H9 (cell line): ENCODE measurements at regions not wholly inside any gene's neighbourhood (a gene's known extent, or its start where the extent isn't known, plus 50 kb on each side); places are given as distances from the start of the nearest gene placed in this dataset.

Experiments used
- DNase-seq: peaks from one replicate; pipeline ENCODE4 v3.0.0-alpha.2; 2017
- H2AFZ ChIP-seq: one replicate; pipeline ENCODE4 v1.6.1; 2013; ENCODE audit warnings: mild to moderate bottlenecking, low read length, control low read depth, moderate library complexity
- H2AK5ac ChIP-seq: 2 replicates; pipeline ENCODE4 v1.6.1; 2013; ENCODE audit warnings: low read length, control low read depth, mixed read lengths; ENCODE audit not compliant: insufficient read length
- H2BK120ac ChIP-seq: one replicate; pipeline ENCODE4 v1.6.1; 2013; ENCODE audit warnings: low read depth, mild to moderate bottlenecking, low read length, control low read depth, inconsistent platforms; ENCODE audit not compliant: poor library complexity, severe bottlenecking
- H2BK12ac ChIP-seq: 2 replicates; pipeline ENCODE4 v1.6.1; 2013; ENCODE audit warnings: low read length, control low read depth, mixed read lengths, low read depth; ENCODE audit not compliant: insufficient read length
- H2BK15ac ChIP-seq: 2 replicates; pipeline ENCODE4 v1.6.1; 2013; ENCODE audit warnings: low read depth, low read length, control low read depth
- H2BK20ac ChIP-seq: one replicate; pipeline ENCODE4 v1.6.1; 2013; ENCODE audit warnings: low read depth, mild to moderate bottlenecking, low read length, control low read depth, inconsistent platforms; ENCODE audit not compliant: poor library complexity, severe bottlenecking
- H2BK5ac ChIP-seq: 2 replicates; pipeline ENCODE4 v1.6.1; 2013; ENCODE audit warnings: low read length, control low read depth, mixed read lengths; ENCODE audit not compliant: insufficient read length
- H3K14ac ChIP-seq: 2 replicates; pipeline ENCODE4 v1.6.1; 2013; ENCODE audit warnings: low read length, control low read depth; ENCODE audit not compliant: insufficient read depth
- H3K18ac ChIP-seq: 2 replicates; pipeline ENCODE4 v1.6.1; 2013; ENCODE audit warnings: low read depth, mild to moderate bottlenecking, mixed read lengths, low read length, control low read depth; ENCODE audit not compliant: insufficient read length
- H3K23ac ChIP-seq: 2 replicates; pipeline ENCODE4 v1.6.1; 2013; ENCODE audit warnings: low read length, control low read depth, mixed read lengths, low read depth; ENCODE audit not compliant: insufficient read length
- H3K23me2 ChIP-seq: 2 replicates; pipeline ENCODE4 v1.6.1; 2013; ENCODE audit warnings: low read depth, mild to moderate bottlenecking, mixed read lengths, low read length, control low read depth; ENCODE audit not compliant: insufficient read length, poor library complexity, severe bottlenecking
- H3K27ac ChIP-seq: 2 replicates; pipeline ENCODE4 v1.5.1; 2013; ENCODE audit warnings: low read length, control low read depth, mixed read lengths, low read depth; ENCODE audit not compliant: insufficient read length
- H3K27me3 ChIP-seq: 2 replicates; pipeline ENCODE4 v1.6.1; 2013; ENCODE audit warnings: low read length, control low read depth, inconsistent platforms; ENCODE audit not compliant: insufficient read depth
- H3K4ac ChIP-seq: 2 replicates; pipeline ENCODE4 v1.6.1; 2013; ENCODE audit warnings: low read depth, mild to moderate bottlenecking, control low read depth, inconsistent platforms, low read length, moderate library complexity
- H3K4me1 ChIP-seq: 2 replicates; pipeline ENCODE4 v1.6.1; 2013; ENCODE audit warnings: low read length, control low read depth, inconsistent platforms; ENCODE audit not compliant: insufficient read depth
- H3K4me2 ChIP-seq: 2 replicates; pipeline ENCODE4 v1.6.1; 2013; ENCODE audit warnings: low read length, control low read depth, mixed read lengths; ENCODE audit not compliant: insufficient read length, insufficient read depth
- H3K56ac ChIP-seq: 2 replicates; pipeline ENCODE4 v1.6.1; 2013; ENCODE audit warnings: low read depth, mild to moderate bottlenecking, mixed read lengths, low read length, control low read depth; ENCODE audit not compliant: insufficient read length
- H3K79me1 ChIP-seq: 2 replicates; pipeline ENCODE4 v1.6.1; 2013; ENCODE audit warnings: low read depth, mild to moderate bottlenecking, moderate library complexity, low read length, control low read depth, inconsistent platforms; ENCODE audit not compliant: insufficient read depth, poor library complexity, severe bottlenecking
- H3K79me2 ChIP-seq: 2 replicates; pipeline ENCODE4 v1.6.1; 2013; ENCODE audit warnings: low read length, control low read depth, inconsistent platforms; ENCODE audit not compliant: insufficient read depth
- H3K9ac ChIP-seq: 2 replicates; pipeline ENCODE4 v1.6.1; 2013; ENCODE audit warnings: low read length, control low read depth, mixed read lengths; ENCODE audit not compliant: insufficient read length; ENCODE audit errors: extremely low read depth
- H3K9me3 ChIP-seq: one replicate; pipeline ENCODE4 v1.6.1; 2013; ENCODE audit warnings: low read depth, low read length, inconsistent platforms; ENCODE audit not compliant: control insufficient read depth
- H3T11ph ChIP-seq: one replicate; pipeline ENCODE4 v1.6.1; 2013; ENCODE audit warnings: mild to moderate bottlenecking, low read length, control low read depth, inconsistent platforms
- H4K20me1 ChIP-seq: one replicate; pipeline ENCODE4 v1.6.1; 2013; ENCODE audit not compliant: control insufficient read depth, insufficient read length, insufficient read depth
- H4K5ac ChIP-seq: 2 replicates; pipeline ENCODE4 v1.6.1; 2013; ENCODE audit warnings: low read depth, mild to moderate bottlenecking, mixed read lengths, low read length, control low read depth; ENCODE audit not compliant: insufficient read length
- H4K8ac ChIP-seq: replicated peaks from 2 replicates; pipeline ENCODE4 v1.6.1; 2013; ENCODE audit warnings: low read length, control low read depth, mixed read lengths, low read depth; ENCODE audit not compliant: insufficient read length
- H4K91ac ChIP-seq: 2 replicates; pipeline ENCODE4 v1.6.1; 2013; ENCODE audit warnings: low read depth, mild to moderate bottlenecking, moderate library complexity, mixed read lengths, low read length, control low read depth; ENCODE audit not compliant: insufficient read length
- H3K27ac Mint-ChIP-seq, 3 experiments: 2 replicates in 2 of 3; 3 replicates in 1 of 3; pipeline ENCODE4 v1.8.0; 2020 to 2021; ENCODE audit warnings: mixed read lengths in 3 of 3, mild to moderate bottlenecking in 1 of 3, moderate library complexity in 1 of 3
- H3K27me3 Mint-ChIP-seq: 2 replicates; pipeline ENCODE4 v1.8.0; 2021; ENCODE audit warnings: low read depth, mild to moderate bottlenecking, moderate library complexity, mixed read lengths
- H3K36me3 Mint-ChIP-seq, 3 experiments: 2 replicates in 2 of 3; 3 replicates in 1 of 3; pipeline ENCODE4 v1.8.0; 2020 to 2021; ENCODE audit warnings: low read depth in 3 of 3, mixed read lengths in 3 of 3; ENCODE audit not compliant: insufficient read depth in 1 of 3
- H3K4me1 Mint-ChIP-seq, 2 experiments: 2 replicates each; pipeline ENCODE4 v1.8.0; 2020; ENCODE audit warnings: mixed read lengths in 2 of 2
- H3K4me3 Mint-ChIP-seq, 2 experiments: 2 replicates in 1 of 2; 3 replicates in 1 of 2; pipeline ENCODE4 v1.8.0; 2020 to 2021; ENCODE audit warnings: mild to moderate bottlenecking in 2 of 2, mixed read lengths in 2 of 2, moderate library complexity in 1 of 2
- H3K9me3 Mint-ChIP-seq, 2 experiments: 2 replicates in 1 of 2; 3 replicates in 1 of 2; pipeline ENCODE4 v1.8.0; 2020; ENCODE audit warnings: mild to moderate bottlenecking in 2 of 2, mixed read lengths in 2 of 2, moderate library complexity in 1 of 2
- WGBS: extraction: QIAGEN DNeasy Blood & Tissue Kit; methylation state at CpG from one replicate; pipeline ENCODE4 v1.1.7; 2013; ENCODE audit warnings: missing lambda C conversion rate, low lambda C conversion rate, mixed read lengths; ENCODE audit not compliant: insufficient read length; ENCODE audit errors: extremely low coverage; 5-methylcytosine and 5-hydroxymethylcytosine counted together
- TF ChIP-seq, protein P1 (sequence below): fragments of 200-600 bp; sonication (generic); conservative IDR thresholded peaks from 3 replicates; pipeline ENCODE4 v1.8.0; 2021; ENCODE audit warnings: antibody characterized with exemption, mild to moderate bottlenecking

DNA sequence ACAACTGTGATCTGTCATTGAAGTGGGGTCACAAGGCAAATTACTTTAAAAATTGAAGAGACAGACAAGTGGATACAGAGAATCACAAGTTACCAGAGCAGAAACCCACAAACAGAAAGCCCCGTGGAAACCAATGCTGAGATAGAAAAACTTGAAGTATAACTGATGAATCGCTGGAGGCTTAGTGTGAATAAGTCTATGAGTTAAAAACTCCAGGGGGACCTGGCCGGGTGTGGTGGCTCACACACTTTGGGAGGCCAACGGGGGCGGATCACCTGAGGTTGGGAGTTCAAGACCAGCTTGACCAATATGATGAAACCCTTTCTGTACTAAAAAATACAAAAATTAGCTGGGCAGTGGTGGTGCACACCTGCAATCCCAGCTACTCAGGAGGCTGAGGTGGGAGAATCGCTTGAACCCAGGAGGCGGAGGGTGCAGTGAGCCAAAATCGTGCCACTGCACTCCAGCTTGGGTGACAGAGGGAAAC, 69.7 kb upstream of the ZNRF2 start:
- WGBS: no CpG with 5 or more reads among the region's 8 CpGs
- no peak overlapping the region for H2BK12ac ChIP-seq
- no peaks in the 10 kb centered on the region; a peak in 1 of 7 replicates for H3K36me3 Mint-ChIP-seq

More for the DNA sequence above, 69.7 kb upstream of the ZNRF2 start:
- Histone ChIP-seq H2BK120ac (no peak overlapping the region), H4K91ac (no peak overlapping the region), H3K27ac (no peak overlapping the region), H3K79me2 (no peaks in the 10 kb centered on the region), H3K56ac (no peak overlapping the region), H3K9ac (no peak overlapping the region), H2BK5ac (no peak overlapping the region), H2AK5ac (no peak overlapping the region), H3K4me2 (no peak overlapping the region), H3K27me3 (no peaks in the 10 kb centered on the region), H2BK15ac (no peak overlapping the region), H4K20me1 (no peaks in the 10 kb centered on the region), H3K4me1 (no peaks in the 10 kb centered on the region), H2AFZ (no peak overlapping the region), H4K8ac (no peak overlapping the region), H2BK20ac (no peak overlapping the region), H3K4ac (no peak overlapping the region), H3K79me1 (no peaks in the 10 kb centered on the region), H3K23ac (no peak overlapping the region), H3K9me3 (no peaks in the 10 kb centered on the region), H3K23me2 (no peaks in the 10 kb centered on the region), H3K14ac (no peak overlapping the region), H3T11ph (no peak overlapping the region), H4K5ac (no peak overlapping the region), H3K18ac (no peak overlapping the region)
- peaks cover 0 to 2% of the 10 kb centered on the region in 2 experiments; a peak in 1 of 4 replicates for H3K4me1 Mint-ChIP-seq
- peaks cover 6 to 9% of the 10 kb centered on the region in 2 experiments; a peak in 3 of 5 replicates for H3K9me3 Mint-ChIP-seq
- H3K27ac Mint-ChIP-seq: no peak overlapping the region
- peaks cover 2% of the 10 kb centered on the region for H3K27me3 Mint-ChIP-seq
- no peak overlapping the region for H3K4me3 Mint-ChIP-seq
- TF ChIP-seq, protein P1, sequence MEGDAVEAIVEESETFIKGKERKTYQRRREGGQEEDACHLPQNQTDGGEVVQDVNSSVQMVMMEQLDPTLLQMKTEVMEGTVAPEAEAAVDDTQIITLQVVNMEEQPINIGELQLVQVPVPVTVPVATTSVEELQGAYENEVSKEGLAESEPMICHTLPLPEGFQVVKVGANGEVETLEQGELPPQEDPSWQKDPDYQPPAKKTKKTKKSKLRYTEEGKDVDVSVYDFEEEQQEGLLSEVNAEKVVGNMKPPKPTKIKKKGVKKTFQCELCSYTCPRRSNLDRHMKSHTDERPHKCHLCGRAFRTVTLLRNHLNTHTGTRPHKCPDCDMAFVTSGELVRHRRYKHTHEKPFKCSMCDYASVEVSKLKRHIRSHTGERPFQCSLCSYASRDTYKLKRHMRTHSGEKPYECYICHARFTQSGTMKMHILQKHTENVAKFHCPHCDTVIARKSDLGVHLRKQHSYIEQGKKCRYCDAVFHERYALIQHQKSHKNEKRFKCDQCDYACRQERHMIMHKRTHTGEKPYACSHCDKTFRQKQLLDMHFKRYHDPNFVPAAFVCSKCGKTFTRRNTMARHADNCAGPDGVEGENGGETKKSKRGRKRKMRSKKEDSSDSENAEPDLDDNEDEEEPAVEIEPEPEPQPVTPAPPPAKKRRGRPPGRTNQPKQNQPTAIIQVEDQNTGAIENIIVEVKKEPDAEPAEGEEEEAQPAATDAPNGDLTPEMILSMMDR: no peak
- no peak for DNase-seq
